ENCODE measurements at regions not wholly inside any gene's neighbourhood (a gene's known extent, or its start where the extent isn't known, plus 50 kb on each side); places are given as distances from the start of the nearest gene placed in this dataset.

GRCh38 chr11:13208921-13209320, 68.7 kb upstream of the BMAL1 start:
- no peak overlapping the region for H3K4me3 ChIP-seq (replicated peaks; ENCODE audit: insufficient read depth, low read length)
- no peaks in the 10 kb centered on the region for H3K27me3 ChIP-seq (ENCODE audit: insufficient read depth, poor library complexity, severe bottlenecking)
- TF ChIP-seq GABPA (IDR thresholded peaks at IDR 0.05; ENCODE audit: low read depth): no peak
- no peak for TF ChIP-seq SPI1 (IDR thresholded peaks at IDR 0.05; ENCODE audit: borderline replicate concordance, low read depth)
- TF ChIP-seq REST (IDR thresholded peaks at IDR 0.05; ENCODE audit: insufficient replicate concordance, low read depth): no peak
- no peak for TF ChIP-seq POLR2AphosphoS5 (IDR thresholded peaks at IDR 0.05; ENCODE audit: low read depth)
- no peak for TF ChIP-seq CTCF (IDR thresholded peaks at IDR 0.05; ENCODE audit: insufficient read depth, low read length)
- H3K27ac ChIP-seq (replicated peaks): no peak overlapping the region
- no peak for DNase-seq (ENCODE audit: low read depth in 1 of 2, low spot score in 1 of 2)

GRCh38 chr11:13209379-13209778, 68.2 kb upstream of the BMAL1 start:
- no peak overlapping the region for H3K27ac ChIP-seq (replicated peaks)
- DNase-seq (ENCODE audit: low read depth in 1 of 2, low spot score in 1 of 2): no peak
- no peak overlapping the region for H3K4me3 ChIP-seq (replicated peaks; ENCODE audit: insufficient read depth, low read length)
- no peaks in the 10 kb centered on the region for H3K27me3 ChIP-seq (ENCODE audit: insufficient read depth, poor library complexity, severe bottlenecking)
- no peak for TF ChIP-seq POLR2AphosphoS5 (IDR thresholded peaks at IDR 0.05; ENCODE audit: low read depth)
- no peak for TF ChIP-seq GABPA (IDR thresholded peaks at IDR 0.05; ENCODE audit: low read depth)

GRCh38 chr11:13210424-13210823, 67.2 kb upstream of the BMAL1 start:
- TF ChIP-seq POLR2AphosphoS5 (IDR thresholded peaks at IDR 0.05; ENCODE audit: low read depth) (no peak), GABPA (IDR thresholded peaks at IDR 0.05; ENCODE audit: low read depth) (no peak), SPI1 (IDR thresholded peaks at IDR 0.05; ENCODE audit: borderline replicate concordance, low read depth) (no peak), CTCF (IDR thresholded peaks at IDR 0.05; ENCODE audit: insufficient read depth, low read length) (no peak), REST (IDR thresholded peaks at IDR 0.05; ENCODE audit: insufficient replicate concordance, low read depth) (no peak)
- Histone ChIP-seq H3K4me3 (replicated peaks; ENCODE audit: insufficient read depth, low read length) (no peak overlapping the region), H3K27ac (replicated peaks) (no peak overlapping the region), H3K27me3 (ENCODE audit: insufficient read depth, poor library complexity, severe bottlenecking) (no peaks in the 10 kb centered on the region)
- DNase-seq (ENCODE audit: low read depth in 1 of 2, low spot score in 1 of 2): peak in 1 of 2 experiments; percentile 22

GRCh38 chr11:13214276-13214675, 63.3 kb upstream of the BMAL1 start:
- TF ChIP-seq POLR2AphosphoS5 (IDR thresholded peaks at IDR 0.05; ENCODE audit: low read depth): no peak
- TF ChIP-seq SPI1 (IDR thresholded peaks at IDR 0.05; ENCODE audit: borderline replicate concordance, low read depth): no peak
- no peak for TF ChIP-seq GABPA (IDR thresholded peaks at IDR 0.05; ENCODE audit: low read depth)
- TF ChIP-seq CTCF (IDR thresholded peaks at IDR 0.05; ENCODE audit: insufficient read depth, low read length): no peak
- TF ChIP-seq REST (IDR thresholded peaks at IDR 0.05; ENCODE audit: insufficient replicate concordance, low read depth): no peak
- H3K27me3 ChIP-seq (ENCODE audit: insufficient read depth, poor library complexity, severe bottlenecking): no peaks in the 10 kb centered on the region
- no peak overlapping the region for H3K4me3 ChIP-seq (replicated peaks; ENCODE audit: insufficient read depth, low read length)
- no peak for DNase-seq (ENCODE audit: low read depth in 1 of 2, low spot score in 1 of 2)
- no peak overlapping the region for H3K27ac ChIP-seq (replicated peaks)

Data from HL-60 (cell line).